NCI-H460 (cell line): ENCODE measurements at regions not wholly inside any gene's neighbourhood (a gene's known extent, or its start where the extent isn't known, plus 50 kb on each side); places are given as distances from the start of the nearest gene placed in this dataset.
"Not testable (repeated sequence)": the region's sequence is repeated elsewhere in the genome, so short reads cannot be mapped to it uniquely, and the experiment has no call there.

ENCODE experiments used
- DNase-seq: peaks from one replicate; pipeline ENCODE4 v3.0.0-alpha.2; 2016; ENCODE audit warnings: low read depth; ENCODE audit errors: extremely low read depth

GRCh38 chr6:156691018-156691417, 86.2 kb upstream of the ARID1B start:
- no peak for DNase-seq

DNA sequence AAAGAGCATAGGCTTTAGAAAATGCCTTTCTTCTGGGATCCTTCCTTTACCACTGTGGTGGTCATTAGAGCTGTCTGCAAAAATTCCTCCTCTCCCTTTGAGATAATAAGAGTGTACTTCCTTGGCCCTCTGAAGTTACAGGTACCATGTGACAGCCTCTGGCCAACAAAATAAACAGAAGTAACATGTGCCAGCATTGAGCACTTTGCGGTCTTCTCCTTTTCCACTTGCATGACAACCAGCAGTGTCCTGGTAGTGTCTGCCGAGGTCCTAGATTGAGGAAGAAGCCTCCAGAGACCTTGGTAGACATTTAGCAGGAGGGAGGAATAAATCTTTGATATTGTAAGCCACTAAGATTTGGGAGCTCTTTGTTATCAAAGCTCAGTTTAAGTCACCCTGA, 87.5 kb upstream of the ARID1B start:
- no peak for DNase-seq

- no peak for DNase-seq
Observed at GRCh38 chr6:156688620-156688971, 88.6 kb upstream of the ARID1B start.

GRCh38 chr6:156687789-156688619, 89.2 kb upstream of the ARID1B start:
- no peak for DNase-seq

GRCh38 chr6:156686995-156687788, 90.0 kb upstream of the ARID1B start:
- DNase-seq: peak; percentile 53

- peak; percentile 25 for DNase-seq
Observed at GRCh38 chr6:156686301-156686994, 90.7 kb upstream of the ARID1B start.

GRCh38 chr6:156685823-156686222, 91.4 kb upstream of the ARID1B start:
- DNase-seq: no peak

DNA sequence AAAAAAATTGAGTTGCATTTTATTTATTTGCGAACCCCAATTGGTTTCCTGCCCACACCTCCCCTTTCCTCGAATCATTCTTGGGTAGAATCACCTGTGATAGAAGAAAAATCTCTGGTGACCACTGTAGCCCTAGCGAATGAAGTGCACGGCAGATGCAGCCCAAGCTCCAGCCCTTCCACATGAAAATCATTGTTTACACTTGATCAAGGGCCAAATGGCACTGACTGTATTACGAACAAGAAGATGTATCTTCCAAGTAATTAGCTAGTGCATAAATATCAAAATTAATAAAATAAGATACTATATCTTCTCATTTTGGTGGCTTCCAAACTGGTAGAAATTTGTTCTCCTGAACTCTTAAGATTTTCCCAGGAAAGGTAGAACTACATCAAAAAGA, 93.4 kb upstream of the ARID1B start:
- no peak for DNase-seq

GRCh38 chr6:156676721-156677120, 100.5 kb upstream of the ARID1B start:
- no peak for DNase-seq

- DNase-seq: no peak
Observed at GRCh38 chr6:156674197-156674596, 103.0 kb upstream of the ARID1B start.

GRCh38 chr6:156670097-156670496, 107.1 kb upstream of the ARID1B start:
- not testable (repeated sequence) for DNase-seq

- DNase-seq: peak; percentile 9
Observed at GRCh38 chr6:156662025-156662445, 115.1 kb upstream of the ARID1B start.

- DNase-seq: no peak
Observed at GRCh38 chr6:156660389-156660788, 116.8 kb upstream of the ARID1B start.

- DNase-seq: no peak
Observed at GRCh38 chr6:156659822-156660198, 117.4 kb upstream of the ARID1B start.

DNA sequence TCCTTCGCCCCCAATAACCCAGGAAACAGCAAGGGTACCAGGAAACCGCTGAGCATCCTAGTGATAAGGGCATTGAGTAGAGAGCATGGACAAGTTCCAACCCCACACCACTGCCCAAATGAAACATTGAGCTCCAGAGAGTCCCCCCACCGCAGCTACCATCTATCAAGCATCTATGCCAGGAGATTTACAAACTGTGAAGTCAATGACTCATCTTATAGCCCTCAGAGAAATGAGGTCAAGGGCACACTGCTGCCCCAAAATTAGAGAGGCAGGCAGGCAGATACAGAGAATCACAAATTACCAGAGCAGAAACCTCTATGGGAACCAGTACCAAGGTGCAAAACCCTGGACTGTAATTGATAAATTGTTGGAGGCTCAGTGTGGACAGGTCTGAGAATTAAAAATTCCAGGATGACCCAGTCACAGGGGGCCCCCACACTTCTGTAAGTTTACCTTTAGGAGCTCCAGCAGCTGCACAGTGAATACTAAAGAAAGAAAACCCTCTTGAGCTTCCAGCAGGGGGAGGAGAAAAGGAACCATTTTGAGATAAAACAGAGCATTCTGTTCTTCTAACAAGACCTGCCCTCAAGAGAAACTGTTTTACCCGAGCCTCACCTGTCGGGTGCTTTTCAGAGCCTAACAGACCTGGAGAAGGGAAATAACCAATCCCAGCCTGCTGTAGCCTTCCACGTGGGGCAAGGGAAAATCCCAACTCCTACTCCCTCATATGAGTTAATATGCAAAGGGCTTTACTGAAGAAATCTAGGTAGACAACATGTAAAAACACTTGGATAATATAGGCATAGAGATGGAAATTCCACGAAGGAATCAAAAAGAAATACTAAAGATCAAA, 118.0 kb upstream of the ARID1B start:
- DNase-seq: no peak

- no peak for DNase-seq
Observed at GRCh38 chr6:156658186-156658965, 118.8 kb upstream of the ARID1B start.

GRCh38 chr6:156657296-156657695, 119.9 kb upstream of the ARID1B start:
- DNase-seq: no peak

DNA sequence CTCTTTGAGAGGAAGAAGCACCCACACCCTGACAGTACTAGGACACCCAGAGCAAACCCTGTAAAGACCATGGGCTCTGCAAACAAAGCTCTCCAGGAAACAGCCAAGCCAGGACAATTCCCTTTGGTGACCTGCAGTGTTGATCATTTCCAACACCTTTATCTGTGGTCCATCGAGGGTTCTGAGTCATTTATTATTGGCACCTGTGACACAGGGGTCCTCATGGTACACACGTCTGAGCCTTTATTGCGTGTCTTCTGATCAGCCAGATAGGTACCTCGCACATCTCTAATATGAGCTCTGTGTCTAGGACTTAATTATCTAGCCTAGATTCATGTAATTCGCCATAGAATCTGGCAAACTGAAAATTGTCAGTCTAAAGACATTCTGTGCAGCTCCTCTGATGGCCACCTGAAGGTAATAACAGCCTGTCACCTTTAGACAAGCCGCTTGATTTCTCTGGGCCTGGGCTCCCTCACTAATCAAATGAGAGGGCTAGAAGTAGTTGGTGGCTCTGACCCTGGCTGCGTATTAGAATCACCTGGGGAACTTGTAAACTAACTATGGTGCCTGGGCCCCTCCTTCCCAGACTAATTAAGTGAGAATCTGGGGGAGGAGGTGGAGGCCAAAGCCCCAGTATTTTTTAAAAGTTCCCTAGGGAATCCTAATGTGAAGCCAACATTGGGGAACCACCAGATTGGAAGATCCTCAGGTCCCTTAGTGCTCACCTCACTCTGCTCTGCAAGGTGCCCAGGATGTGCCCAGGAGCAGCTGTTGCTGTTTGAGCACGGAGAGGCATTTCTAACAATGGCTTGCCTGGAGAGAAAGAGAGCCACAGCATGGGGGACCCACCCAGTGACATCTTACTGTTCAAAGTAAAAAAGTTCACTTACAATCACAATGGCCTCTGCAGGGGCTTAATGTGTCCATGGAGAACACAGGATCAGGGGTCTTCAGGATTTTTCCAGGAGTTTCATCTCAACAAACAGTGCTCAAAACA, 122.0 kb upstream of the ARID1B start:
- DNase-seq: no peak
